Activated CD4-positive, alpha-beta memory T cell treated with anti-CD3 and anti-CD28 coated beads, Interleukin-2, amount 10 ng/mL, durations not matched to agents 7 days and 5 days (primary cell): ENCODE measurements at regions not wholly inside any gene's neighbourhood (a gene's known extent, or its start where the extent isn't known, plus 50 kb on each side); places are given as distances from the start of the nearest gene placed in this dataset.

Experiments used
- CTCF ChIA-PET: fragments of 350-600 bp; sonication (Branson Sonifier 250); formaldehyde crosslinking; loops from one replicate; lab custom pipeline; 2021; ENCODE audit warnings: antibody characterized with exemption, inconsistent platforms; lab: Charles Lee
- POLR2A ChIA-PET: fragments of 350-600 bp; sonication (Branson Sonifier 250); formaldehyde crosslinking; loops from one replicate; lab custom pipeline; 2021; ENCODE audit warnings: antibody characterized with exemption; lab: Charles Lee
- DNase-seq: peaks from one replicate; pipeline ENCODE4 v3.0.0-alpha.2; 2020
- H3K27ac Mint-ChIP-seq: one replicate; pipeline ENCODE4 v1.8.0; 2021; ENCODE audit warnings: mild to moderate bottlenecking, mixed read lengths
- H3K27me3 Mint-ChIP-seq: one replicate; pipeline ENCODE4 v1.8.0; 2021; ENCODE audit warnings: mixed read lengths
- H3K36me3 Mint-ChIP-seq: one replicate; pipeline ENCODE4 v1.8.0; 2021; ENCODE audit warnings: low read depth, mixed read lengths
- H3K4me1 Mint-ChIP-seq: one replicate; pipeline ENCODE4 v1.8.0; 2021; ENCODE audit warnings: mixed read lengths
- H3K4me3 Mint-ChIP-seq: one replicate; pipeline ENCODE4 v1.8.0; 2021; ENCODE audit warnings: mild to moderate bottlenecking, mixed read lengths
- H3K9me3 Mint-ChIP-seq: one replicate; pipeline ENCODE4 v1.8.0; 2021; ENCODE audit warnings: mixed read lengths

GRCh38 chr6:137363805-137364138 lies 130.4 kb downstream of the OLIG3 start:
- Mint-ChIP-seq H3K36me3 (peaks cover 18% of the 10 kb centered on the region), H3K4me1 (peaks cover 21% of the 10 kb centered on the region), H3K4me3 (no peak overlapping the region), H3K27ac (peak overlapping the region; percentile 70), H3K27me3 (no peaks in the 10 kb centered on the region), H3K9me3 (peaks cover 10% of the 10 kb centered on the region)
- ChIA-PET POLR2A (interaction anchor here (0.7 to 1.3 kb wide), 4 partner anchors 11 to 52 kb away, joined by 3 to 4 read pairs (median 3); no protein-coding TSS in a partner anchor), CTCF (interaction anchor here (1.0 to 1.5 kb wide), 4 partner anchors 12 to 53 kb away, joined by 3 to 7 read pairs (median 4); no protein-coding TSS in a partner anchor)
- DNase-seq, result no peak

GRCh38 chr6:137362878-137363804 lies 131.1 kb downstream of the OLIG3 start:
- ChIA-PET POLR2A (interaction anchor here (0.7 to 1.5 kb wide), 5 partner anchors 10 to 52 kb away, joined by 3 to 4 read pairs (median 3); no protein-coding TSS in a partner anchor), CTCF (interaction anchor here (1.0 to 1.5 kb wide), 4 partner anchors 12 to 54 kb away, joined by 3 to 7 read pairs (median 4); no protein-coding TSS in a partner anchor)
- peak overlapping the region; percentile 70 for H3K27ac Mint-ChIP-seq
- peaks cover 10% of the 10 kb centered on the region for H3K9me3 Mint-ChIP-seq
- peaks cover 21% of the 10 kb centered on the region for H3K4me1 Mint-ChIP-seq
- DNase-seq, result no peak
- no peak overlapping the region for H3K4me3 Mint-ChIP-seq
- H3K27me3 Mint-ChIP-seq, result no peaks in the 10 kb centered on the region
- H3K36me3 Mint-ChIP-seq, result peaks cover 18% of the 10 kb centered on the region

- Mint-ChIP-seq H3K27ac (no peak overlapping the region), H3K36me3 (peaks cover 18% of the 10 kb centered on the region), H3K4me1 (peaks cover 21% of the 10 kb centered on the region), H3K4me3 (no peak overlapping the region), H3K27me3 (no peaks in the 10 kb centered on the region), H3K9me3 (peaks cover 10% of the 10 kb centered on the region)
- ChIA-PET POLR2A (interaction anchor here (1.5 kb wide), 1 partner anchor 19 kb away, joined by 3 read pairs; no protein-coding TSS in a partner anchor), CTCF (interaction anchor here (1.6 kb wide), 1 partner anchor 28 kb away, joined by 3 read pairs; no protein-coding TSS in a partner anchor)
- no peak for DNase-seq
Observed at GRCh38 chr6:137361701-137362100, 132.5 kb downstream of the OLIG3 start.

GRCh38 chr6:137358273-137358672 lies 135.9 kb downstream of the OLIG3 start:
- CTCF ChIA-PET, result no interaction called here

GRCh38 chr6:137357948-137358266 lies 136.3 kb downstream of the OLIG3 start:
- Mint-ChIP-seq H3K36me3 (peaks cover 6% of the 10 kb centered on the region), H3K4me1 (peaks cover 16% of the 10 kb centered on the region), H3K4me3 (no peak overlapping the region), H3K27ac (no peak overlapping the region), H3K27me3 (no peaks in the 10 kb centered on the region), H3K9me3 (peaks cover 8% of the 10 kb centered on the region)
- POLR2A ChIA-PET, result no interaction called here
- DNase-seq, result no peak
- CTCF ChIA-PET, result no interaction called here

More at GRCh38 chr6:137358273-137358672, 135.9 kb downstream of the OLIG3 start:
- no peak overlapping the region for H3K27ac Mint-ChIP-seq
- H3K4me1 Mint-ChIP-seq, result peaks cover 16% of the 10 kb centered on the region
- H3K36me3 Mint-ChIP-seq, result peaks cover 9% of the 10 kb centered on the region
- no peaks in the 10 kb centered on the region for H3K27me3 Mint-ChIP-seq
- H3K9me3 Mint-ChIP-seq, result peaks cover 8% of the 10 kb centered on the region
- DNase-seq, result no peak
- POLR2A ChIA-PET, result no interaction called here
- H3K4me3 Mint-ChIP-seq, result no peak overlapping the region

GRCh38 chr6:137357263-137357947 lies 136.8 kb downstream of the OLIG3 start:
- Mint-ChIP-seq H3K27ac (no peak overlapping the region), H3K9me3 (peaks cover 5% of the 10 kb centered on the region), H3K36me3 (peaks cover 4% of the 10 kb centered on the region), H3K27me3 (no peaks in the 10 kb centered on the region), H3K4me3 (no peak overlapping the region), H3K4me1 (peaks cover 14% of the 10 kb centered on the region)
- DNase-seq, result no peak
- POLR2A ChIA-PET, result no interaction called here
- CTCF ChIA-PET, result no interaction called here

- H3K9me3 Mint-ChIP-seq, result no peaks in the 10 kb centered on the region
- ChIA-PET CTCF (no interaction called here), POLR2A (no interaction called here)
- no peak overlapping the region for H3K27ac Mint-ChIP-seq
- H3K27me3 Mint-ChIP-seq, result no peaks in the 10 kb centered on the region
- H3K36me3 Mint-ChIP-seq, result no peaks in the 10 kb centered on the region
- no peak overlapping the region for H3K4me3 Mint-ChIP-seq
- H3K4me1 Mint-ChIP-seq, result peaks cover 17% of the 10 kb centered on the region
- no peak for DNase-seq
Observed at GRCh38 chr6:137353842-137354397, 134.7 kb upstream of the IFNGR1 start.

GRCh38 chr6:137353346-137353745 lies 134.2 kb upstream of the IFNGR1 start:
- Mint-ChIP-seq H3K4me1 (peaks cover 17% of the 10 kb centered on the region), H3K27ac (no peak overlapping the region), H3K4me3 (no peak overlapping the region), H3K9me3 (no peaks in the 10 kb centered on the region), H3K36me3 (no peaks in the 10 kb centered on the region), H3K27me3 (no peaks in the 10 kb centered on the region)
- POLR2A ChIA-PET, result interaction anchor here (0.6 kb wide), 1 partner anchor 10 kb away, joined by 3 read pairs; no protein-coding TSS in a partner anchor
- CTCF ChIA-PET, result interaction anchor here (1.2 kb wide), 1 partner anchor 62 kb away, joined by 4 read pairs; no protein-coding TSS in a partner anchor
- no peak for DNase-seq

- ChIA-PET CTCF (interaction anchor here (1.2 kb wide), 1 partner anchor 62 kb away, joined by 4 read pairs; no protein-coding TSS in a partner anchor), POLR2A (interaction anchor here (0.6 kb wide), 1 partner anchor 11 kb away, joined by 3 read pairs; no protein-coding TSS in a partner anchor)
- no peak for DNase-seq
- peaks cover 17% of the 10 kb centered on the region for H3K4me1 Mint-ChIP-seq
- H3K27ac Mint-ChIP-seq, result no peak overlapping the region
- no peaks in the 10 kb centered on the region for H3K9me3 Mint-ChIP-seq
- H3K27me3 Mint-ChIP-seq, result no peaks in the 10 kb centered on the region
- no peaks in the 10 kb centered on the region for H3K36me3 Mint-ChIP-seq
- H3K4me3 Mint-ChIP-seq, result no peak overlapping the region
Observed at GRCh38 chr6:137352859-137353258, 133.7 kb upstream of the IFNGR1 start.

GRCh38 chr6:137351890-137352289 lies 132.7 kb upstream of the IFNGR1 start:
- no peaks in the 10 kb centered on the region for H3K36me3 Mint-ChIP-seq
- peaks cover 17% of the 10 kb centered on the region for H3K4me1 Mint-ChIP-seq
- CTCF ChIA-PET, result no interaction called here

GRCh38 chr6:137350857-137351256 lies 131.7 kb upstream of the IFNGR1 start:
- no peaks in the 10 kb centered on the region for H3K36me3 Mint-ChIP-seq
- no peaks in the 10 kb centered on the region for H3K9me3 Mint-ChIP-seq
- H3K27me3 Mint-ChIP-seq, result no peaks in the 10 kb centered on the region
- no peak for DNase-seq
- CTCF ChIA-PET, result no interaction called here
- POLR2A ChIA-PET, result no interaction called here
- H3K27ac Mint-ChIP-seq, result no peak overlapping the region
- H3K4me1 Mint-ChIP-seq, result peaks cover 17% of the 10 kb centered on the region
- no peak overlapping the region for H3K4me3 Mint-ChIP-seq

More at GRCh38 chr6:137351890-137352289, 132.7 kb upstream of the IFNGR1 start:
- H3K27ac Mint-ChIP-seq, result no peak overlapping the region
- no peaks in the 10 kb centered on the region for H3K9me3 Mint-ChIP-seq
- POLR2A ChIA-PET, result no interaction called here
- no peaks in the 10 kb centered on the region for H3K27me3 Mint-ChIP-seq
- no peak overlapping the region for H3K4me3 Mint-ChIP-seq
- no peak for DNase-seq
